ENCODE measurements at regions not wholly inside any gene's neighbourhood (a gene's known extent, or its start where the extent isn't known, plus 50 kb on each side); places are given as distances from the start of the nearest gene placed in this dataset.

- TF ChIP-seq POLR2A (IDR thresholded peaks at IDR 0.05) (no peak), CTCF (IDR thresholded peaks at IDR 0.05) (no peak)
Observed at GRCh38 chr10:7084280-7085005, 326.4 kb downstream of the SFMBT2 start.
